ENCODE measurements at regions not wholly inside any gene's neighbourhood (a gene's known extent, or its start where the extent isn't known, plus 50 kb on each side); places are given as distances from the start of the nearest gene placed in this dataset.

DNA sequence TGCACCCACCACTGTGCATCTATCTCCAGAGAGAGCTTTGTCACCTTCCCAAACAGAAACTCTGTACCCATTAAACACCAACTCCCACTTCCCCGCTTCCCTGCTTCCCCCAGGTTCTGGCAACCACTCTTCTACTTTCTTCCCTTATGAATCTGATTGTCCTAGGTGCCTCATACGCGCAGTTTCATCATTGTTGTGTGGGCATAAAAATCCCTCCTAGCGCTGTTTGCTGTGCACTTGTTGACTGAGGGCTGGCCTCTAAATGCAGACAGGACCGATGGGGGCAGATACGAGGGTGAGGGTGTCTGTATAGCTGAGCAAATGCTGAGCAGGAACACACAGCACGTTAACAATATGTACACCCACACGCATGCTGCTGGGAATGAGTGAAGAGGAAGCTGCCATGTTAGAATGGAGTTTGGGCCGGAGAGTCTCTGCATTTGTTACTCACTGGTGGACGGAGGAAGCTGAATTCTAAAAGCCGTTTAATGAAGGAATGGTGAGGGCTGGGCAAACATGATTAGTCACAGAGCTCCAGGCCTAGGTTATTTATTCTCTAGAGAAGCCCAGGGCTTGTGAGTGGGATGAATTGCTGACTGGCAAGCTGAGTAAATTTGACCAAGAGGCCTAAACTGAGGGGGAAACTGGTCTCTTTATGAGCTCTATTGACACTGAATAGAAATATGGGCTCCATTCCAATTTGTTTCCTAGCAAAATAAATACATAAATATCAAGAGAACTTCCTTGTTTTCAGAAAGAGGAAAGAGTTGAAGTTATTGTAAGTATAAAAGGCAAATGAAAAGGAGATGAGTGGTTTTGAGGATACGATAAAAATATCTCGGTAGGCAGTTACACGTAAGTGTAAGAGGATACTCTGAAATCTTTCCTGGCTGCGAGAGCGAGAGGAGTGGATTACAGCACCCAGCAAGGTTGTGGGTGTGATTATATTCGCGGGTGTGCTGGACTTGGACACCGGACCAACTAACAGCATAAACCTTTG, 95.9 kb upstream of the RPS6KA3 start:
- no peak for DNase-seq (ENCODE audit: low spot score)
- in situ Hi-C loops (cut with MboI; ENCODE audit: low sequenced_read_pairs, unreplicated experiment), result no loop called here
- TF ChIP-seq, protein P1, sequence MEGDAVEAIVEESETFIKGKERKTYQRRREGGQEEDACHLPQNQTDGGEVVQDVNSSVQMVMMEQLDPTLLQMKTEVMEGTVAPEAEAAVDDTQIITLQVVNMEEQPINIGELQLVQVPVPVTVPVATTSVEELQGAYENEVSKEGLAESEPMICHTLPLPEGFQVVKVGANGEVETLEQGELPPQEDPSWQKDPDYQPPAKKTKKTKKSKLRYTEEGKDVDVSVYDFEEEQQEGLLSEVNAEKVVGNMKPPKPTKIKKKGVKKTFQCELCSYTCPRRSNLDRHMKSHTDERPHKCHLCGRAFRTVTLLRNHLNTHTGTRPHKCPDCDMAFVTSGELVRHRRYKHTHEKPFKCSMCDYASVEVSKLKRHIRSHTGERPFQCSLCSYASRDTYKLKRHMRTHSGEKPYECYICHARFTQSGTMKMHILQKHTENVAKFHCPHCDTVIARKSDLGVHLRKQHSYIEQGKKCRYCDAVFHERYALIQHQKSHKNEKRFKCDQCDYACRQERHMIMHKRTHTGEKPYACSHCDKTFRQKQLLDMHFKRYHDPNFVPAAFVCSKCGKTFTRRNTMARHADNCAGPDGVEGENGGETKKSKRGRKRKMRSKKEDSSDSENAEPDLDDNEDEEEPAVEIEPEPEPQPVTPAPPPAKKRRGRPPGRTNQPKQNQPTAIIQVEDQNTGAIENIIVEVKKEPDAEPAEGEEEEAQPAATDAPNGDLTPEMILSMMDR (IDR thresholded peaks at IDR 0.05; ENCODE audit: borderline replicate concordance, control extremely low read depth, extremely low read depth, insufficient read depth, missing control alignments), result no peak

GRCh38 chrX:20361890-20362262, 95.2 kb upstream of the RPS6KA3 start:
- no peak for DNase-seq (ENCODE audit: low spot score)
- in situ Hi-C loops (cut with MboI; ENCODE audit: low sequenced_read_pairs, unreplicated experiment), result no loop called here
- TF ChIP-seq, protein P1 (IDR thresholded peaks at IDR 0.05; ENCODE audit: borderline replicate concordance, control extremely low read depth, extremely low read depth, insufficient read depth, missing control alignments), result no peak

- DNase-seq (ENCODE audit: low spot score), result no peak
- in situ Hi-C loops (cut with MboI; ENCODE audit: low sequenced_read_pairs, unreplicated experiment), result no loop called here
- TF ChIP-seq, protein P1 (IDR thresholded peaks at IDR 0.05; ENCODE audit: borderline replicate concordance, control extremely low read depth, extremely low read depth, insufficient read depth, missing control alignments), result no peak
These were observed 94.6 kb upstream of the RPS6KA3 start for GRCh38 chrX:20361081-20361889.

DNA sequence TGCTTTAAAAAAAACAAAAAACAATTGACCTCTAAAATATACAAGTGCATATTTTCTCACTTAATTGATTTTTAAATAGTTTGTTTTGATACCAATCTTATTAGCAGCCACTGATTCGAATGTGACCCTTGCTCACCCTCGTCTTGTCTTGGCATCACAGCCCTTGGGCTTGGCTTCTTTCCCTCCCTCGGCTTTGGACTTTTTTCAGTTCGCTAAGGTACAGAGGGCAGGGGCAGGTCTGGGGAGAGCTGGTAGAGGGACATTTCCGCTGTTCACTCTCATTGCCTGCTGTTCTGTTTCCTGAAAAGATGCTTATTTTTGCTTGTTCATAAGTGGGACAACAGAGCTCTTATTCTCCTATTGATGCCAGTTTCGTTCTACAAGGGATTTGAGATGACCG, 88.5 kb upstream of the RPS6KA3 start:
- no peak for DNase-seq (ENCODE audit: low spot score)
- in situ Hi-C loops (cut with MboI; ENCODE audit: low sequenced_read_pairs, unreplicated experiment), result no loop called here
- TF ChIP-seq, protein P1 (IDR thresholded peaks at IDR 0.05; ENCODE audit: borderline replicate concordance, control extremely low read depth, extremely low read depth, insufficient read depth, missing control alignments), result no peak

DNA sequence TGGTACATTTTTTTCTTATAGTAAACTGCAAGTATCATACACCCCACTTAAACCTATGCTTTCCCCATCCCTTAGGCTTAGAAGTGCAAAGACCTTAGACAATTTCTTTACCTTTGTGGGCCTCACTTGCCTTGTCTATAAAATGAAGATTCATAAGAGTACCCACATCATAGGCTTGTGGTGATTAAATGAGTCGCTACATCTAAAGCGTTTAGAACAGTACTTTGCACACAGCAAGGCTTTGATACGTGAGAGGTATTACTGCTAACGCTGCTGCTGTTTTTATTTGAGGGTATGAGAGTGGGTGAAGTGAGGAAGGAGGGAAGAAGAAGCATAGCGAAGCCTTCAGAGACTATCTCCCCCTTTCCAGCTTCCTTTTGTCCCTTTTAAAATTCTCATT, 87.8 kb upstream of the RPS6KA3 start:
- TF ChIP-seq, protein P1 (IDR thresholded peaks at IDR 0.05; ENCODE audit: borderline replicate concordance, control extremely low read depth, extremely low read depth, insufficient read depth, missing control alignments), result no peak
- in situ Hi-C loops (cut with MboI; ENCODE audit: low sequenced_read_pairs, unreplicated experiment), result no loop called here
- no peak for DNase-seq (ENCODE audit: low spot score)

GRCh38 chrX:20352935-20353336, 86.2 kb upstream of the RPS6KA3 start:
- DNase-seq (ENCODE audit: low spot score), result peak; percentile 27
- TF ChIP-seq, protein P1 (IDR thresholded peaks at IDR 0.05; ENCODE audit: borderline replicate concordance, control extremely low read depth, extremely low read depth, insufficient read depth, missing control alignments), result no peak
- in situ Hi-C loops (cut with MboI; ENCODE audit: low sequenced_read_pairs, unreplicated experiment), result no loop called here
